Stimulated activated CD4-positive, alpha-beta T cell treated with anti-CD3 and anti-CD28 coated beads, Interleukin-12 subunit alpha, Interleukin-12 subunit beta, amount 100 ng/mL, for 4 hours (primary cell): ENCODE measurements at regions not wholly inside any gene's neighbourhood (a gene's known extent, or its start where the extent isn't known, plus 50 kb on each side); places are given as distances from the start of the nearest gene placed in this dataset.
"Not testable (repeated sequence)": the region's sequence is repeated elsewhere in the genome, so short reads cannot be mapped to it uniquely, and the experiment has no call there.

Source experiments
- DNase-seq: peaks from one replicate; pipeline ENCODE4 v3.0.0-alpha.2; 2020

GRCh38 chr5:106660681-106661080 lies 1010.1 kb downstream of the EFNA5 start:
- DNase-seq: no peak

GRCh38 chr5:106658150-106658549 lies 1012.6 kb downstream of the EFNA5 start:
- DNase-seq: no peak

GRCh38 chr5:106656821-106657220 lies 1013.9 kb downstream of the EFNA5 start:
- DNase-seq: no peak

GRCh38 chr5:106649031-106649430 lies 1021.7 kb downstream of the EFNA5 start:
- DNase-seq: no peak

- no peak for DNase-seq
Measured at GRCh38 chr5:106648401-106648800, 1022.3 kb downstream of the EFNA5 start.

GRCh38 chr5:106646106-106646505 lies 1024.6 kb downstream of the EFNA5 start:
- no peak for DNase-seq

GRCh38 chr5:106640511-106640910 lies 1030.2 kb downstream of the EFNA5 start:
- no peak for DNase-seq

GRCh38 chr5:106639488-106639887 lies 1031.2 kb downstream of the EFNA5 start:
- DNase-seq: no peak

- DNase-seq: no peak
Measured at GRCh38 chr5:106637275-106637674, 1033.5 kb downstream of the EFNA5 start.

- no peak for DNase-seq
Measured at GRCh38 chr5:106634375-106634774, 1036.4 kb downstream of the EFNA5 start.

GRCh38 chr5:106633825-106634224 lies 1036.9 kb downstream of the EFNA5 start:
- no peak for DNase-seq

- DNase-seq: not testable (repeated sequence)
Measured at GRCh38 chr5:106628456-106628855, 1042.3 kb downstream of the EFNA5 start.

GRCh38 chr5:106610041-106610440 lies 1060.7 kb downstream of the EFNA5 start:
- no peak for DNase-seq

GRCh38 chr5:106601620-106602019 lies 1069.1 kb downstream of the EFNA5 start:
- no peak for DNase-seq

- DNase-seq: no peak
Measured at GRCh38 chr5:106600803-106601202, 1069.9 kb downstream of the EFNA5 start.

- no peak for DNase-seq
Measured at GRCh38 chr5:106595864-106596263, 1074.9 kb downstream of the EFNA5 start.

- DNase-seq: no peak
Measured at GRCh38 chr5:106584268-106584667, 1086.5 kb downstream of the EFNA5 start.

- no peak for DNase-seq
Measured at GRCh38 chr5:106578736-106579135, 1092.0 kb downstream of the EFNA5 start.

- no peak for DNase-seq
Measured at GRCh38 chr5:106574820-106575219, 1095.9 kb downstream of the EFNA5 start.

GRCh38 chr5:106566031-106566430 lies 1104.7 kb downstream of the EFNA5 start:
- no peak for DNase-seq

- DNase-seq: no peak
Measured at GRCh38 chr5:106545325-106545724, 1125.4 kb downstream of the EFNA5 start.

GRCh38 chr5:106543330-106543729 lies 1127.4 kb downstream of the EFNA5 start:
- DNase-seq: no peak

GRCh38 chr5:106530150-106530549 lies 1140.6 kb downstream of the EFNA5 start:
- no peak for DNase-seq

- DNase-seq: no peak
Measured at GRCh38 chr5:106525438-106525837, 1145.3 kb downstream of the EFNA5 start.

GRCh38 chr5:106523852-106524251 lies 1146.9 kb downstream of the EFNA5 start:
- no peak for DNase-seq

GRCh38 chr5:106522296-106522695 lies 1148.4 kb downstream of the EFNA5 start:
- no peak for DNase-seq
